Activated T-helper 2 cell treated with anti-CD3 and anti-CD28 coated beads, Interferon-gamma antibody, Interleukin-2, Interleukin-4, amounts not matched to agents 10 μg/mL and 5 μg/mL and 100 μg/mL, durations not matched to agents 14 hours and 24 hours and 36 hours (primary cell): ENCODE measurements at regions not wholly inside any gene's neighbourhood (a gene's known extent, or its start where the extent isn't known, plus 50 kb on each side); places are given as distances from the start of the nearest gene placed in this dataset.

ENCODE experiments used
- DNase-seq: peaks from one replicate; pipeline ENCODE4 v3.0.0; 2021; ENCODE audit warnings: low spot score
- H3K27ac Mint-ChIP-seq: one replicate; pipeline ENCODE4 v1.8.0; 2021; ENCODE audit warnings: mixed read lengths
- H3K27me3 Mint-ChIP-seq: one replicate; pipeline ENCODE4 v1.8.0; 2021; ENCODE audit warnings: low read depth, mixed read lengths
- H3K36me3 Mint-ChIP-seq: one replicate; pipeline ENCODE4 v1.8.0; 2021; ENCODE audit warnings: low read depth, mixed read lengths
- H3K4me1 Mint-ChIP-seq: one replicate; pipeline ENCODE4 v1.8.0; 2021; ENCODE audit warnings: low read depth, mixed read lengths
- H3K4me3 Mint-ChIP-seq: one replicate; pipeline ENCODE4 v1.8.0; 2021; ENCODE audit warnings: low read depth, mild to moderate bottlenecking, moderate library complexity, mixed read lengths
- H3K9me3 Mint-ChIP-seq: one replicate; pipeline ENCODE4 v1.8.0; 2021; ENCODE audit warnings: mixed read lengths
- intact Hi-C: fragments of 100-400 bp; cut with micrococcal nuclease; formaldehyde crosslinking; loops from one replicate; pipeline ENCODE4 v1.15.1; 2023

GRCh38 chr9:11892401-11892800, 800.8 kb upstream of the TYRP1 start:
- DNase-seq = no peak
- intact Hi-C loops = no loop called here
- H3K4me1 Mint-ChIP-seq = no peaks in the 10 kb centered on the region
- peaks cover 76% of the 10 kb centered on the region for H3K9me3 Mint-ChIP-seq
- H3K27me3 Mint-ChIP-seq = no peaks in the 10 kb centered on the region
- no peak overlapping the region for H3K4me3 Mint-ChIP-seq
- no peaks in the 10 kb centered on the region for H3K36me3 Mint-ChIP-seq
- no peak overlapping the region for H3K27ac Mint-ChIP-seq

GRCh38 chr9:11893331-11893730, 799.9 kb upstream of the TYRP1 start:
- intact Hi-C loops = no loop called here
- DNase-seq = no peak
- Mint-ChIP-seq H3K27me3 (no peaks in the 10 kb centered on the region), H3K4me1 (no peaks in the 10 kb centered on the region), H3K4me3 (no peak overlapping the region), H3K27ac (no peak overlapping the region), H3K9me3 (peaks cover 71% of the 10 kb centered on the region), H3K36me3 (no peaks in the 10 kb centered on the region)

GRCh38 chr9:11894136-11894535, 799.0 kb upstream of the TYRP1 start:
- no peak overlapping the region for H3K4me3 Mint-ChIP-seq
- no peak for DNase-seq
- H3K36me3 Mint-ChIP-seq = no peaks in the 10 kb centered on the region
- peaks cover 64% of the 10 kb centered on the region for H3K9me3 Mint-ChIP-seq
- no peak overlapping the region for H3K27ac Mint-ChIP-seq
- no peaks in the 10 kb centered on the region for H3K27me3 Mint-ChIP-seq
- H3K4me1 Mint-ChIP-seq = no peaks in the 10 kb centered on the region
- intact Hi-C loops = no loop called here

GRCh38 chr9:11902610-11903009, 790.6 kb upstream of the TYRP1 start:
- Mint-ChIP-seq H3K9me3 (peaks cover 17% of the 10 kb centered on the region), H3K27me3 (no peaks in the 10 kb centered on the region), H3K4me3 (no peak overlapping the region), H3K27ac (no peak overlapping the region), H3K4me1 (no peaks in the 10 kb centered on the region), H3K36me3 (no peaks in the 10 kb centered on the region)
- no peak for DNase-seq
- intact Hi-C loops = no loop called here

GRCh38 chr9:11915699-11916098, 777.5 kb upstream of the TYRP1 start:
- no peak overlapping the region for H3K4me3 Mint-ChIP-seq
- intact Hi-C loops = no loop called here

GRCh38 chr9:11928871-11929321, 764.3 kb upstream of the TYRP1 start:
- no peaks in the 10 kb centered on the region for H3K36me3 Mint-ChIP-seq
- no peak overlapping the region for H3K27ac Mint-ChIP-seq
- intact Hi-C loops = no loop called here
- H3K9me3 Mint-ChIP-seq = peaks cover 38% of the 10 kb centered on the region
- no peak overlapping the region for H3K4me3 Mint-ChIP-seq
- DNase-seq = no peak
- no peaks in the 10 kb centered on the region for H3K4me1 Mint-ChIP-seq
- H3K27me3 Mint-ChIP-seq = no peaks in the 10 kb centered on the region

More at GRCh38 chr9:11915699-11916098, 777.5 kb upstream of the TYRP1 start:
- no peaks in the 10 kb centered on the region for H3K4me1 Mint-ChIP-seq
- H3K9me3 Mint-ChIP-seq = peaks cover 55% of the 10 kb centered on the region
- H3K27ac Mint-ChIP-seq = no peak overlapping the region
- no peak for DNase-seq
- no peaks in the 10 kb centered on the region for H3K27me3 Mint-ChIP-seq
- H3K36me3 Mint-ChIP-seq = no peaks in the 10 kb centered on the region

- no peak overlapping the region for H3K27ac Mint-ChIP-seq
- intact Hi-C loops = no loop called here
- no peaks in the 10 kb centered on the region for H3K36me3 Mint-ChIP-seq
- no peaks in the 10 kb centered on the region for H3K27me3 Mint-ChIP-seq
- H3K4me1 Mint-ChIP-seq = no peaks in the 10 kb centered on the region
- H3K9me3 Mint-ChIP-seq = peaks cover 33% of the 10 kb centered on the region
- no peak overlapping the region for H3K4me3 Mint-ChIP-seq
- no peak for DNase-seq
Observed at GRCh38 chr9:11931109-11931508, 762.1 kb upstream of the TYRP1 start.

GRCh38 chr9:11931751-11932150, 761.4 kb upstream of the TYRP1 start:
- Mint-ChIP-seq H3K9me3 (peaks cover 39% of the 10 kb centered on the region), H3K27me3 (no peaks in the 10 kb centered on the region), H3K36me3 (no peaks in the 10 kb centered on the region), H3K27ac (no peak overlapping the region), H3K4me1 (no peaks in the 10 kb centered on the region), H3K4me3 (no peak overlapping the region)
- no peak for DNase-seq
- intact Hi-C loops = no loop called here

- H3K9me3 Mint-ChIP-seq = peaks cover 18% of the 10 kb centered on the region
- intact Hi-C loops = no loop called here
- H3K27ac Mint-ChIP-seq = no peak overlapping the region
- no peak overlapping the region for H3K4me3 Mint-ChIP-seq
- no peak for DNase-seq
- H3K4me1 Mint-ChIP-seq = no peaks in the 10 kb centered on the region
- H3K27me3 Mint-ChIP-seq = no peaks in the 10 kb centered on the region
- H3K36me3 Mint-ChIP-seq = no peaks in the 10 kb centered on the region
Observed at GRCh38 chr9:11933926-11934325, 759.3 kb upstream of the TYRP1 start.

GRCh38 chr9:11946531-11946930, 746.7 kb upstream of the TYRP1 start:
- Mint-ChIP-seq H3K27ac (no peak overlapping the region), H3K36me3 (no peaks in the 10 kb centered on the region), H3K4me1 (no peaks in the 10 kb centered on the region), H3K9me3 (peaks cover 49% of the 10 kb centered on the region), H3K27me3 (no peaks in the 10 kb centered on the region), H3K4me3 (no peak overlapping the region)
- intact Hi-C loops = no loop called here
- DNase-seq = no peak

GRCh38 chr9:11962327-11962726, 730.9 kb upstream of the TYRP1 start:
- H3K27me3 Mint-ChIP-seq = no peaks in the 10 kb centered on the region
- H3K9me3 Mint-ChIP-seq = peaks cover 46% of the 10 kb centered on the region
- no peak for DNase-seq
- H3K4me3 Mint-ChIP-seq = no peak overlapping the region
- H3K4me1 Mint-ChIP-seq = no peaks in the 10 kb centered on the region
- H3K27ac Mint-ChIP-seq = no peak overlapping the region
- intact Hi-C loops = no loop called here
- H3K36me3 Mint-ChIP-seq = no peaks in the 10 kb centered on the region

- no peaks in the 10 kb centered on the region for H3K36me3 Mint-ChIP-seq
- no peaks in the 10 kb centered on the region for H3K4me1 Mint-ChIP-seq
- intact Hi-C loops = no loop called here
- no peak for DNase-seq
- no peak overlapping the region for H3K4me3 Mint-ChIP-seq
- H3K27me3 Mint-ChIP-seq = no peaks in the 10 kb centered on the region
- H3K27ac Mint-ChIP-seq = no peak overlapping the region
- H3K9me3 Mint-ChIP-seq = peaks cover 54% of the 10 kb centered on the region
Observed at GRCh38 chr9:11966786-11967185, 726.4 kb upstream of the TYRP1 start.

GRCh38 chr9:11968631-11969030, 724.6 kb upstream of the TYRP1 start:
- Mint-ChIP-seq H3K9me3 (peaks cover 58% of the 10 kb centered on the region), H3K4me3 (no peak overlapping the region), H3K27me3 (no peaks in the 10 kb centered on the region), H3K36me3 (no peaks in the 10 kb centered on the region), H3K27ac (no peak overlapping the region), H3K4me1 (no peaks in the 10 kb centered on the region)
- intact Hi-C loops = no loop called here
- DNase-seq = no peak

GRCh38 chr9:11973011-11973410, 720.2 kb upstream of the TYRP1 start:
- Mint-ChIP-seq H3K4me3 (no peak overlapping the region), H3K4me1 (no peaks in the 10 kb centered on the region), H3K36me3 (no peaks in the 10 kb centered on the region), H3K9me3 (peaks cover 51% of the 10 kb centered on the region), H3K27me3 (no peaks in the 10 kb centered on the region), H3K27ac (no peak overlapping the region)
- DNase-seq = no peak
- intact Hi-C loops = no loop called here
